H9 (cell line): ENCODE measurements at regions not wholly inside any gene's neighbourhood (a gene's known extent, or its start where the extent isn't known, plus 50 kb on each side); places are given as distances from the start of the nearest gene placed in this dataset.

Source experiments
- DNase-seq: peaks from one replicate; pipeline ENCODE4 v3.0.0-alpha.2; 2017
- H2AFZ ChIP-seq: one replicate; pipeline ENCODE4 v1.6.1; 2013; ENCODE audit warnings: mild to moderate bottlenecking, low read length, control low read depth, moderate library complexity
- H2AK5ac ChIP-seq: 2 replicates; pipeline ENCODE4 v1.6.1; 2013; ENCODE audit warnings: low read length, control low read depth, mixed read lengths; ENCODE audit not compliant: insufficient read length
- H2BK120ac ChIP-seq: one replicate; pipeline ENCODE4 v1.6.1; 2013; ENCODE audit warnings: low read depth, mild to moderate bottlenecking, low read length, control low read depth, inconsistent platforms; ENCODE audit not compliant: poor library complexity, severe bottlenecking
- H2BK12ac ChIP-seq: 2 replicates; pipeline ENCODE4 v1.6.1; 2013; ENCODE audit warnings: low read length, control low read depth, mixed read lengths, low read depth; ENCODE audit not compliant: insufficient read length
- H2BK15ac ChIP-seq: 2 replicates; pipeline ENCODE4 v1.6.1; 2013; ENCODE audit warnings: low read depth, low read length, control low read depth
- H2BK20ac ChIP-seq: one replicate; pipeline ENCODE4 v1.6.1; 2013; ENCODE audit warnings: low read depth, mild to moderate bottlenecking, low read length, control low read depth, inconsistent platforms; ENCODE audit not compliant: poor library complexity, severe bottlenecking
- H2BK5ac ChIP-seq: 2 replicates; pipeline ENCODE4 v1.6.1; 2013; ENCODE audit warnings: low read length, control low read depth, mixed read lengths; ENCODE audit not compliant: insufficient read length
- H3K14ac ChIP-seq: 2 replicates; pipeline ENCODE4 v1.6.1; 2013; ENCODE audit warnings: low read length, control low read depth; ENCODE audit not compliant: insufficient read depth
- H3K18ac ChIP-seq: 2 replicates; pipeline ENCODE4 v1.6.1; 2013; ENCODE audit warnings: low read depth, mild to moderate bottlenecking, mixed read lengths, low read length, control low read depth; ENCODE audit not compliant: insufficient read length
- H3K23ac ChIP-seq: 2 replicates; pipeline ENCODE4 v1.6.1; 2013; ENCODE audit warnings: low read length, control low read depth, mixed read lengths, low read depth; ENCODE audit not compliant: insufficient read length
- H3K23me2 ChIP-seq: 2 replicates; pipeline ENCODE4 v1.6.1; 2013; ENCODE audit warnings: low read depth, mild to moderate bottlenecking, mixed read lengths, low read length, control low read depth; ENCODE audit not compliant: insufficient read length, poor library complexity, severe bottlenecking
- H3K27ac ChIP-seq: 2 replicates; pipeline ENCODE4 v1.5.1; 2013; ENCODE audit warnings: low read length, control low read depth, mixed read lengths, low read depth; ENCODE audit not compliant: insufficient read length
- H3K27me3 ChIP-seq: 2 replicates; pipeline ENCODE4 v1.6.1; 2013; ENCODE audit warnings: low read length, control low read depth, inconsistent platforms; ENCODE audit not compliant: insufficient read depth
- H3K4ac ChIP-seq: 2 replicates; pipeline ENCODE4 v1.6.1; 2013; ENCODE audit warnings: low read depth, mild to moderate bottlenecking, control low read depth, inconsistent platforms, low read length, moderate library complexity
- H3K4me1 ChIP-seq: 2 replicates; pipeline ENCODE4 v1.6.1; 2013; ENCODE audit warnings: low read length, control low read depth, inconsistent platforms; ENCODE audit not compliant: insufficient read depth
- H3K4me2 ChIP-seq: 2 replicates; pipeline ENCODE4 v1.6.1; 2013; ENCODE audit warnings: low read length, control low read depth, mixed read lengths; ENCODE audit not compliant: insufficient read length, insufficient read depth
- H3K56ac ChIP-seq: 2 replicates; pipeline ENCODE4 v1.6.1; 2013; ENCODE audit warnings: low read depth, mild to moderate bottlenecking, mixed read lengths, low read length, control low read depth; ENCODE audit not compliant: insufficient read length
- H3K79me1 ChIP-seq: 2 replicates; pipeline ENCODE4 v1.6.1; 2013; ENCODE audit warnings: low read depth, mild to moderate bottlenecking, moderate library complexity, low read length, control low read depth, inconsistent platforms; ENCODE audit not compliant: insufficient read depth, poor library complexity, severe bottlenecking
- H3K79me2 ChIP-seq: 2 replicates; pipeline ENCODE4 v1.6.1; 2013; ENCODE audit warnings: low read length, control low read depth, inconsistent platforms; ENCODE audit not compliant: insufficient read depth
- H3K9ac ChIP-seq: 2 replicates; pipeline ENCODE4 v1.6.1; 2013; ENCODE audit warnings: low read length, control low read depth, mixed read lengths; ENCODE audit not compliant: insufficient read length; ENCODE audit errors: extremely low read depth
- H3K9me3 ChIP-seq: one replicate; pipeline ENCODE4 v1.6.1; 2013; ENCODE audit warnings: low read depth, low read length, inconsistent platforms; ENCODE audit not compliant: control insufficient read depth
- H3T11ph ChIP-seq: one replicate; pipeline ENCODE4 v1.6.1; 2013; ENCODE audit warnings: mild to moderate bottlenecking, low read length, control low read depth, inconsistent platforms
- H4K20me1 ChIP-seq: one replicate; pipeline ENCODE4 v1.6.1; 2013; ENCODE audit not compliant: control insufficient read depth, insufficient read length, insufficient read depth
- H4K5ac ChIP-seq: 2 replicates; pipeline ENCODE4 v1.6.1; 2013; ENCODE audit warnings: low read depth, mild to moderate bottlenecking, mixed read lengths, low read length, control low read depth; ENCODE audit not compliant: insufficient read length
- H4K8ac ChIP-seq: replicated peaks from 2 replicates; pipeline ENCODE4 v1.6.1; 2013; ENCODE audit warnings: low read length, control low read depth, mixed read lengths, low read depth; ENCODE audit not compliant: insufficient read length
- H4K91ac ChIP-seq: 2 replicates; pipeline ENCODE4 v1.6.1; 2013; ENCODE audit warnings: low read depth, mild to moderate bottlenecking, moderate library complexity, mixed read lengths, low read length, control low read depth; ENCODE audit not compliant: insufficient read length
- H3K27ac Mint-ChIP-seq, 3 experiments: 2 replicates in 2 of 3; 3 replicates in 1 of 3; pipeline ENCODE4 v1.8.0; 2020 to 2021; ENCODE audit warnings: mixed read lengths in 3 of 3, mild to moderate bottlenecking in 1 of 3, moderate library complexity in 1 of 3
- H3K27me3 Mint-ChIP-seq: 2 replicates; pipeline ENCODE4 v1.8.0; 2021; ENCODE audit warnings: low read depth, mild to moderate bottlenecking, moderate library complexity, mixed read lengths
- H3K36me3 Mint-ChIP-seq, 3 experiments: 2 replicates in 2 of 3; 3 replicates in 1 of 3; pipeline ENCODE4 v1.8.0; 2020 to 2021; ENCODE audit warnings: low read depth in 3 of 3, mixed read lengths in 3 of 3; ENCODE audit not compliant: insufficient read depth in 1 of 3
- H3K4me1 Mint-ChIP-seq, 2 experiments: 2 replicates each; pipeline ENCODE4 v1.8.0; 2020; ENCODE audit warnings: mixed read lengths in 2 of 2
- H3K4me3 Mint-ChIP-seq, 2 experiments: 2 replicates in 1 of 2; 3 replicates in 1 of 2; pipeline ENCODE4 v1.8.0; 2020 to 2021; ENCODE audit warnings: mild to moderate bottlenecking in 2 of 2, mixed read lengths in 2 of 2, moderate library complexity in 1 of 2
- H3K9me3 Mint-ChIP-seq, 2 experiments: 2 replicates in 1 of 2; 3 replicates in 1 of 2; pipeline ENCODE4 v1.8.0; 2020; ENCODE audit warnings: mild to moderate bottlenecking in 2 of 2, mixed read lengths in 2 of 2, moderate library complexity in 1 of 2
- WGBS: extraction: QIAGEN DNeasy Blood & Tissue Kit; methylation state at CpG from one replicate; pipeline ENCODE4 v1.1.7; 2013; ENCODE audit warnings: missing lambda C conversion rate, low lambda C conversion rate, mixed read lengths; ENCODE audit not compliant: insufficient read length; ENCODE audit errors: extremely low coverage; 5-methylcytosine and 5-hydroxymethylcytosine counted together
- TF ChIP-seq, protein P1 (sequence below): fragments of 200-600 bp; sonication (generic); conservative IDR thresholded peaks from 3 replicates; pipeline ENCODE4 v1.8.0; 2021; ENCODE audit warnings: antibody characterized with exemption, mild to moderate bottlenecking

DNA sequence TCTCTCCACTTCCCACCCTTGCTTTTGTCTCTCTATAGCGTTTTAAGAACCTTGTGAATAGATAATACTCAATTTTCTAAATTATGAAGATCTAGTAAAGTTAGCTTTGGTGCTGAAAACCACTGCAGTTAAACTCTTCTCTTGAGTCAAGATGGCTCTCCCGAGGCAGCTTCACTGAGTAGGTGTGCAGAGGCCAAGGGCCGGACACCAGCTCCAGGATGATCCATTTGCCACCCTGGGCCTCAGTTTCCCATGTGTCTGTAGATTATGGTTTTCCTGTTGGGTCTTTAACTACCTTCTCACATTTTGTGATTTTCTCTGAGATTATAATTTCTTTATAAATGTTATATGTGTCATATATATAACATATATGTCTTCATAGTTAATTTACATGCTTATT lies 68.5 kb upstream of the SH3RF3 start:
- Mint-ChIP-seq H3K4me3 (no peak overlapping the region), H3K36me3 (no peaks in the 10 kb centered on the region), H3K4me1 (peaks cover 7 to 13% of the 10 kb centered on the region in 2 experiments), H3K27me3 (peaks cover 8% of the 10 kb centered on the region), H3K9me3 (no peaks in the 10 kb centered on the region; a peak in 1 of 5 replicates), H3K27ac (peak overlapping the region in 1 of 3 experiments; percentile 52; a peak in 1 of 7 replicates)
- H3K23ac ChIP-seq, result no peak overlapping the region
- H4K91ac ChIP-seq, result no peak overlapping the region
- no peaks in the 10 kb centered on the region for H3K4me1 ChIP-seq
- no peaks in the 10 kb centered on the region for H3K79me2 ChIP-seq
- no peak overlapping the region for H3K4me2 ChIP-seq
- H2BK12ac ChIP-seq, result no peak overlapping the region
- no peak overlapping the region for H2AFZ ChIP-seq
- H2BK120ac ChIP-seq, result no peak overlapping the region
- H2BK5ac ChIP-seq, result no peak overlapping the region
- H3K9ac ChIP-seq, result no peak overlapping the region
- DNase-seq, result no peak
- H2BK20ac ChIP-seq, result no peak overlapping the region
- no peaks in the 10 kb centered on the region for H3K9me3 ChIP-seq
- WGBS, result no CpG with 5 or more reads among the region's 3 CpGs
- no peak overlapping the region for H3K14ac ChIP-seq
- H3K18ac ChIP-seq, result no peak overlapping the region
- H3T11ph ChIP-seq, result no peak overlapping the region
- H2AK5ac ChIP-seq, result no peak overlapping the region
- H3K56ac ChIP-seq, result no peak overlapping the region
- no peaks in the 10 kb centered on the region for H3K27me3 ChIP-seq
- no peak overlapping the region for H3K27ac ChIP-seq
- H4K8ac ChIP-seq, result no peak overlapping the region
- no peak overlapping the region for H3K4ac ChIP-seq
- H4K20me1 ChIP-seq, result no peaks in the 10 kb centered on the region
- no peak overlapping the region for H2BK15ac ChIP-seq
- TF ChIP-seq, protein P1, sequence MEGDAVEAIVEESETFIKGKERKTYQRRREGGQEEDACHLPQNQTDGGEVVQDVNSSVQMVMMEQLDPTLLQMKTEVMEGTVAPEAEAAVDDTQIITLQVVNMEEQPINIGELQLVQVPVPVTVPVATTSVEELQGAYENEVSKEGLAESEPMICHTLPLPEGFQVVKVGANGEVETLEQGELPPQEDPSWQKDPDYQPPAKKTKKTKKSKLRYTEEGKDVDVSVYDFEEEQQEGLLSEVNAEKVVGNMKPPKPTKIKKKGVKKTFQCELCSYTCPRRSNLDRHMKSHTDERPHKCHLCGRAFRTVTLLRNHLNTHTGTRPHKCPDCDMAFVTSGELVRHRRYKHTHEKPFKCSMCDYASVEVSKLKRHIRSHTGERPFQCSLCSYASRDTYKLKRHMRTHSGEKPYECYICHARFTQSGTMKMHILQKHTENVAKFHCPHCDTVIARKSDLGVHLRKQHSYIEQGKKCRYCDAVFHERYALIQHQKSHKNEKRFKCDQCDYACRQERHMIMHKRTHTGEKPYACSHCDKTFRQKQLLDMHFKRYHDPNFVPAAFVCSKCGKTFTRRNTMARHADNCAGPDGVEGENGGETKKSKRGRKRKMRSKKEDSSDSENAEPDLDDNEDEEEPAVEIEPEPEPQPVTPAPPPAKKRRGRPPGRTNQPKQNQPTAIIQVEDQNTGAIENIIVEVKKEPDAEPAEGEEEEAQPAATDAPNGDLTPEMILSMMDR, result no peak
- no peaks in the 10 kb centered on the region for H3K79me1 ChIP-seq
- no peak overlapping the region for H4K5ac ChIP-seq
- no peaks in the 10 kb centered on the region for H3K23me2 ChIP-seq
